ENCODE measurements at regions not wholly inside any gene's neighbourhood (a gene's known extent, or its start where the extent isn't known, plus 50 kb on each side); places are given as distances from the start of the nearest gene placed in this dataset.

GRCh38 chr7:69129951-69130350 lies 468.3 kb upstream of the AUTS2 start:
- TF ChIP-seq FOXP2 (optimal IDR thresholded peaks at IDR 0.05; ENCODE audit: borderline replicate concordance, extremely low read depth, extremely low read length, insufficient read depth) (no peak), TAF1 (IDR thresholded peaks at IDR 0.05; ENCODE audit: borderline replicate concordance, insufficient read depth, low read length) (no peak), POLR2AphosphoS5 (IDR thresholded peaks at IDR 0.05; ENCODE audit: low read depth, low read length) (no peak), SIN3A (IDR thresholded peaks at IDR 0.05; ENCODE audit: borderline replicate concordance, insufficient read depth, low read length) (no peak)
- TF ChIP-seq, protein P1, sequence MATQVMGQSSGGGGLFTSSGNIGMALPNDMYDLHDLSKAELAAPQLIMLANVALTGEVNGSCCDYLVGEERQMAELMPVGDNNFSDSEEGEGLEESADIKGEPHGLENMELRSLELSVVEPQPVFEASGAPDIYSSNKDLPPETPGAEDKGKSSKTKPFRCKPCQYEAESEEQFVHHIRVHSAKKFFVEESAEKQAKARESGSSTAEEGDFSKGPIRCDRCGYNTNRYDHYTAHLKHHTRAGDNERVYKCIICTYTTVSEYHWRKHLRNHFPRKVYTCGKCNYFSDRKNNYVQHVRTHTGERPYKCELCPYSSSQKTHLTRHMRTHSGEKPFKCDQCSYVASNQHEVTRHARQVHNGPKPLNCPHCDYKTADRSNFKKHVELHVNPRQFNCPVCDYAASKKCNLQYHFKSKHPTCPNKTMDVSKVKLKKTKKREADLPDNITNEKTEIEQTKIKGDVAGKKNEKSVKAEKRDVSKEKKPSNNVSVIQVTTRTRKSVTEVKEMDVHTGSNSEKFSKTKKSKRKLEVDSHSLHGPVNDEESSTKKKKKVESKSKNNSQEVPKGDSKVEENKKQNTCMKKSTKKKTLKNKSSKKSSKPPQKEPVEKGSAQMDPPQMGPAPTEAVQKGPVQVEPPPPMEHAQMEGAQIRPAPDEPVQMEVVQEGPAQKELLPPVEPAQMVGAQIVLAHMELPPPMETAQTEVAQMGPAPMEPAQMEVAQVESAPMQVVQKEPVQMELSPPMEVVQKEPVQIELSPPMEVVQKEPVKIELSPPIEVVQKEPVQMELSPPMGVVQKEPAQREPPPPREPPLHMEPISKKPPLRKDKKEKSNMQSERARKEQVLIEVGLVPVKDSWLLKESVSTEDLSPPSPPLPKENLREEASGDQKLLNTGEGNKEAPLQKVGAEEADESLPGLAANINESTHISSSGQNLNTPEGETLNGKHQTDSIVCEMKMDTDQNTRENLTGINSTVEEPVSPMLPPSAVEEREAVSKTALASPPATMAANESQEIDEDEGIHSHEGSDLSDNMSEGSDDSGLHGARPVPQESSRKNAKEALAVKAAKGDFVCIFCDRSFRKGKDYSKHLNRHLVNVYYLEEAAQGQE (IDR thresholded peaks at IDR 0.05; ENCODE audit: insufficient read depth in 1 of 2, low read depth in 2 of 2, low read length in 2 of 2) = no peak

DNA sequence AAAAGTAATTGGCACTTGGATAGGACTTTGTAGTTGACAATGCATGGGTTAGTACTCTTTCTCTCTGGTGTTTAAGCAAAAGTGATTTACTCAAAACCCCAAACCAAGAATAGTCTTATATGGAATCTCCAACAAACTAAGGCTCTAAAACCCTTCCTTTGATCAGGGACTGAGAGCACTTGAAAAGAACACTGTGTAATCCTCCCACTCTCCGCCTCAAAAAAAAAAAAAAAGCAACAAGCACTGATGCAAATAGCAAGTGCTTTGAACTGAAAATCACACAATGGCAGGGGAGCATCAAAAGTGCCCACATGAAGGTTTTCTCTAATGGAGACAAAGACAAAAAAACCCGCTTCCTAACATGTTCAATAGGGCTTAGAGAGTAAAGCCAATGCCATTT lies 467.9 kb upstream of the AUTS2 start:
- no peak for TF ChIP-seq SIN3A (IDR thresholded peaks at IDR 0.05; ENCODE audit: borderline replicate concordance, insufficient read depth, low read length)
- no peak for TF ChIP-seq FOXP2 (optimal IDR thresholded peaks at IDR 0.05; ENCODE audit: borderline replicate concordance, extremely low read depth, extremely low read length, insufficient read depth)
- TF ChIP-seq POLR2AphosphoS5 (IDR thresholded peaks at IDR 0.05; ENCODE audit: low read depth, low read length) = no peak
- TF ChIP-seq TAF1 (IDR thresholded peaks at IDR 0.05; ENCODE audit: borderline replicate concordance, insufficient read depth, low read length) = no peak
- TF ChIP-seq, protein P1 (IDR thresholded peaks at IDR 0.05; ENCODE audit: insufficient read depth in 1 of 2, low read depth in 2 of 2, low read length in 2 of 2) = no peak

DNA sequence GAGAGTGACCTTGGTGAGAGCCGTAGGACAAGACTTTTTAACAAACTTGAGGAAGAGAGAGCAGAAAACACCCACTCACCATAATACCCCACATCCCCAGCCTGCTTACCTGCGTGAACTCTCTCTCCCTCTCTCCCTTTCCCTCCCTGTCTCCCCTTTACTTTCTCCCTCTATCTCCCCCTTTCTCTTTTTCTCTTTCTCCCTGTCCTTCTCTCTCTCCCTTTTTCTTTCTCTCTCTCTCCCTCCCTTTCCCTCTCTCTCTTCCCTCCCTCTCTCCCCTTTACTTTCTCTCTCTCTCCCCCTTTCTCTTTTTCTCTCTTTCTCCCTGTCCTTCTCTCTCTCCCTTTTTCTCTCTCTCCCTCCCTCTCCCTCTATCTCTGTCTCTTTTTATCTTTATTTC lies 464.0 kb upstream of the AUTS2 start:
- TF ChIP-seq TAF1 (IDR thresholded peaks at IDR 0.05; ENCODE audit: borderline replicate concordance, insufficient read depth, low read length) = no peak
- TF ChIP-seq FOXP2 (optimal IDR thresholded peaks at IDR 0.05; ENCODE audit: borderline replicate concordance, extremely low read depth, extremely low read length, insufficient read depth) = no peak
- TF ChIP-seq, protein P1 (IDR thresholded peaks at IDR 0.05; ENCODE audit: insufficient read depth in 1 of 2, low read depth in 2 of 2, low read length in 2 of 2) = no peak

DNA sequence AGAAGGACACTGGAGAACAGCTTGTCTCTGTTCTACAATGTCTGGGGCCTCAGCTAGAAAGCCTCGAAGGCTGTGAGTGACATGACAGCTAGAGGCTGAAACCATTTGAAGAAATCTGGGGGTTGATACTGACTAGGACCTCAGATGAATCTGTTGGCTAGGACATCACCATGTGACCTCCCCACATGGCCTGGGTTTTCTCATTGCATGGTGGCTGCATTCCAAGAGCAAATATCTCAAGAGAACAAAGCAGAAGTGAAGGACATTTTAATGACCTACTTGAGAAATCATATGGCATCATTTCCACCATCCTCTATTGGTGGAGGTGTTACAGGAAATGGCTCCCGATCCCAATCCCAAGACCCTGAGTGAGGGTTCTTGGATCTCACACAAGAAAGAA lies 450.6 kb upstream of the AUTS2 start:
- TF ChIP-seq POLR2AphosphoS5 (IDR thresholded peaks at IDR 0.05; ENCODE audit: low read depth, low read length) (no peak), FOXP2 (optimal IDR thresholded peaks at IDR 0.05; ENCODE audit: borderline replicate concordance, extremely low read depth, extremely low read length, insufficient read depth) (no peak), SIN3A (IDR thresholded peaks at IDR 0.05; ENCODE audit: borderline replicate concordance, insufficient read depth, low read length) (no peak), TAF1 (IDR thresholded peaks at IDR 0.05; ENCODE audit: borderline replicate concordance, insufficient read depth, low read length) (no peak)

GRCh38 chr7:69149804-69150782 lies 448.2 kb upstream of the AUTS2 start:
- TF ChIP-seq SIN3A (IDR thresholded peaks at IDR 0.05; ENCODE audit: borderline replicate concordance, insufficient read depth, low read length) (no peak), POLR2AphosphoS5 (IDR thresholded peaks at IDR 0.05; ENCODE audit: low read depth, low read length) (no peak)

GRCh38 chr7:69162326-69162725 lies 435.9 kb upstream of the AUTS2 start:
- TF ChIP-seq POLR2AphosphoS5 (IDR thresholded peaks at IDR 0.05; ENCODE audit: low read depth, low read length) (no peak), SIN3A (IDR thresholded peaks at IDR 0.05; ENCODE audit: borderline replicate concordance, insufficient read depth, low read length) (no peak), FOXP2 (optimal IDR thresholded peaks at IDR 0.05; ENCODE audit: borderline replicate concordance, extremely low read depth, extremely low read length, insufficient read depth) (no peak), TAF1 (IDR thresholded peaks at IDR 0.05; ENCODE audit: borderline replicate concordance, insufficient read depth, low read length) (no peak)
- TF ChIP-seq, protein P1 (IDR thresholded peaks at IDR 0.05; ENCODE audit: insufficient read depth in 1 of 2, low read depth in 2 of 2, low read length in 2 of 2) = no peak

Measured in PFSK-1 (cell line).